GM12878 (cell line): ENCODE measurements at regions not wholly inside any gene's neighbourhood (a gene's known extent, or its start where the extent isn't known, plus 50 kb on each side); places are given as distances from the start of the nearest gene placed in this dataset.

ENCODE experiments used
- ATF7 ChIP-seq: fragments of 450-650 bp; IDR thresholded peaks from 2 replicates; pipeline ENCODE4 v1.6.1; 2016; ENCODE audit warnings: low read depth, mild to moderate bottlenecking
- HCFC1 ChIP-seq: fragments of 150-350 bp; IDR thresholded peaks from 2 replicates; pipeline ENCODE4 v1.6.1; 2014; ENCODE audit warnings: low read length
- MYC ChIP-seq: IDR thresholded peaks from 2 replicates; pipeline ENCODE4 v1.6.1; 2011; ENCODE audit warnings: mild to moderate bottlenecking, low read length, moderate library complexity, inconsistent platforms; ENCODE audit not compliant: insufficient read depth, insufficient replicate concordance, insufficient read length, severe bottlenecking
- POLR2AphosphoS5 ChIP-seq: IDR thresholded peaks from 2 replicates; pipeline ENCODE4 v1.6.1; 2011; ENCODE audit warnings: mild to moderate bottlenecking, low read length, inconsistent platforms
- YY1 ChIP-seq: IDR thresholded peaks from 2 replicates; pipeline ENCODE4 v1.6.1; 2011; ENCODE audit warnings: low read depth, mild to moderate bottlenecking, low read length
- TF ChIP-seq, protein P1 (sequence below): fragments of 450-650 bp; IDR thresholded peaks from 2 replicates; pipeline ENCODE4 v1.6.1; 2016; ENCODE audit warnings: mild to moderate bottlenecking
- TF ChIP-seq, protein P2 (sequence below): IDR thresholded peaks from 2 replicates; pipeline ENCODE4 v1.6.1; 2012; ENCODE audit warnings: mild to moderate bottlenecking, low read depth, low read length

DNA sequence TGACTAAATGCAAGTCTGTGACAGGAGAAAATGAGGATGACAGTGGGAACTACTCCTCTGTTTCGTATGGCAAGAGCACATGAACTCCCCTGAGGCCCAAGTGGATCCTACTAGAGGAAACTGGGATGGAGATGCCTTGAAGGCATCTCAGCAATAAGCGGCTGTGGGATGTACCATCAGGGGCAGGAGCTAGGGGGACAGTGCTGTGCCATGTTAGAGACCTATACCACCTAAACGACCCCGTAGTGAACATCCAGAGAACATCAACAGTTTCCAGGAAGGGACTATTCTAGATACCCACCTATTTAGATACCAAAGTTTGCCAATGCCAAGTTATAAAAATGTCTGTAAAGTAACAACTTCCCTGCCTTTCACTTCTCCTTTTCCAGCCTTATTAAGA lies 860.8 kb upstream of the ACVR2A start:
- no peak for TF ChIP-seq ATF7
- TF ChIP-seq, protein P1, sequence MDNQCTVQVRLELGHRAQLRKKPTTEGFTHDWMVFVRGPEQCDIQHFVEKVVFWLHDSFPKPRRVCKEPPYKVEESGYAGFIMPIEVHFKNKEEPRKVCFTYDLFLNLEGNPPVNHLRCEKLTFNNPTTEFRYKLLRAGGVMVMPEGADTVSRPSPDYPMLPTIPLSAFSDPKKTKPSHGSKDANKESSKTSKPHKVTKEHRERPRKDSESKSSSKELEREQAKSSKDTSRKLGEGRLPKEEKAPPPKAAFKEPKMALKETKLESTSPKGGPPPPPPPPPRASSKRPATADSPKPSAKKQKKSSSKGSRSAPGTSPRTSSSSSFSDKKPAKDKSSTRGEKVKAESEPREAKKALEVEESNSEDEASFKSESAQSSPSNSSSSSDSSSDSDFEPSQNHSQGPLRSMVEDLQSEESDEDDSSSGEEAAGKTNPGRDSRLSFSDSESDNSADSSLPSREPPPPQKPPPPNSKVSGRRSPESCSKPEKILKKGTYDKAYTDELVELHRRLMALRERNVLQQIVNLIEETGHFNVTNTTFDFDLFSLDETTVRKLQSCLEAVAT: no peak
- TF ChIP-seq YY1: no peak
- TF ChIP-seq, protein P2, sequence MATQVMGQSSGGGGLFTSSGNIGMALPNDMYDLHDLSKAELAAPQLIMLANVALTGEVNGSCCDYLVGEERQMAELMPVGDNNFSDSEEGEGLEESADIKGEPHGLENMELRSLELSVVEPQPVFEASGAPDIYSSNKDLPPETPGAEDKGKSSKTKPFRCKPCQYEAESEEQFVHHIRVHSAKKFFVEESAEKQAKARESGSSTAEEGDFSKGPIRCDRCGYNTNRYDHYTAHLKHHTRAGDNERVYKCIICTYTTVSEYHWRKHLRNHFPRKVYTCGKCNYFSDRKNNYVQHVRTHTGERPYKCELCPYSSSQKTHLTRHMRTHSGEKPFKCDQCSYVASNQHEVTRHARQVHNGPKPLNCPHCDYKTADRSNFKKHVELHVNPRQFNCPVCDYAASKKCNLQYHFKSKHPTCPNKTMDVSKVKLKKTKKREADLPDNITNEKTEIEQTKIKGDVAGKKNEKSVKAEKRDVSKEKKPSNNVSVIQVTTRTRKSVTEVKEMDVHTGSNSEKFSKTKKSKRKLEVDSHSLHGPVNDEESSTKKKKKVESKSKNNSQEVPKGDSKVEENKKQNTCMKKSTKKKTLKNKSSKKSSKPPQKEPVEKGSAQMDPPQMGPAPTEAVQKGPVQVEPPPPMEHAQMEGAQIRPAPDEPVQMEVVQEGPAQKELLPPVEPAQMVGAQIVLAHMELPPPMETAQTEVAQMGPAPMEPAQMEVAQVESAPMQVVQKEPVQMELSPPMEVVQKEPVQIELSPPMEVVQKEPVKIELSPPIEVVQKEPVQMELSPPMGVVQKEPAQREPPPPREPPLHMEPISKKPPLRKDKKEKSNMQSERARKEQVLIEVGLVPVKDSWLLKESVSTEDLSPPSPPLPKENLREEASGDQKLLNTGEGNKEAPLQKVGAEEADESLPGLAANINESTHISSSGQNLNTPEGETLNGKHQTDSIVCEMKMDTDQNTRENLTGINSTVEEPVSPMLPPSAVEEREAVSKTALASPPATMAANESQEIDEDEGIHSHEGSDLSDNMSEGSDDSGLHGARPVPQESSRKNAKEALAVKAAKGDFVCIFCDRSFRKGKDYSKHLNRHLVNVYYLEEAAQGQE: no peak
- no peak for TF ChIP-seq POLR2AphosphoS5
- no peak for TF ChIP-seq MYC
- no peak for TF ChIP-seq HCFC1
